Ectodermal cell (in vitro differentiated cells): ENCODE measurements at regions not wholly inside any gene's neighbourhood (a gene's known extent, or its start where the extent isn't known, plus 50 kb on each side); places are given as distances from the start of the nearest gene placed in this dataset.
"Not testable (repeated sequence)": the region's sequence is repeated elsewhere in the genome, so short reads cannot be mapped to it uniquely, and the experiment has no call there.

Source experiments
- H3K27ac ChIP-seq: 2 replicates; pipeline ENCODE4 v1.7.0; 2013; ENCODE audit warnings: mild to moderate bottlenecking, low read depth, low read length; ENCODE audit not compliant: insufficient read depth, poor library complexity, severe bottlenecking
- H3K27me3 ChIP-seq: 2 replicates; pipeline ENCODE4 v1.7.0; 2013; ENCODE audit warnings: mild to moderate bottlenecking, low read length; ENCODE audit not compliant: insufficient read depth, control insufficient read depth, poor library complexity, severe bottlenecking
- H3K36me3 ChIP-seq: one replicate; pipeline ENCODE4 v1.7.0; 2013; ENCODE audit warnings: low read length; ENCODE audit not compliant: control insufficient read depth, insufficient read depth
- H3K4me1 ChIP-seq: one replicate; pipeline ENCODE4 v1.7.0; 2013; ENCODE audit warnings: low read length; ENCODE audit not compliant: control insufficient read depth, insufficient read depth
- H3K4me3 ChIP-seq: 2 replicates; pipeline ENCODE4 v1.7.0; 2013; ENCODE audit warnings: low read depth, low read length, control low read depth; ENCODE audit not compliant: insufficient read depth
- H3K9me3 ChIP-seq: 2 replicates; pipeline ENCODE4 v1.7.0; 2013; ENCODE audit warnings: mild to moderate bottlenecking, low read length, moderate library complexity; ENCODE audit not compliant: control insufficient read depth
- WGBS, 2 experiments: methylation state at CpG; one replicate each; pipeline ENCODE4 v1.1.7; 2013; ENCODE audit warnings: missing lambda C conversion rate in 2 of 2; 5-methylcytosine and 5-hydroxymethylcytosine counted together

DNA sequence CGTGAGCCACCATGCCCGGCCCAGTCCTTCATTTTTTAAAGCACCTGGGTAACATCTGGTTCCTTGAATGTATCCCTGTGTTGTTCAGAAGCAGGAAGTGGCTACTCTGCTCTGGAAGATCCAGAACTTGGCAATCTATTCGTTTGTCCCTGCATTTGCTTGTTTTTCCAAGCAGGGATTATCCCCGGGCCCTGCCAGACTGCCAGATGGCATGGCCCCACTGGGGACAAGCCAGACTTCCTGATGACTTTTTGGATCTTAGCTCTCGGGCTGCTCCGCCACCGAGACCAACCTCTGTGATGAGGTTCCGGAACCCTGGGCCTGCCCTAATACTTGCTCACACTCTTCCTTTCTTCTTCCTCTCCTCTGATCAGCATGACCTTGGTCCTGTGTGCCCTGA lies 496.7 kb downstream of the TYW1 start:
- Histone ChIP-seq H3K4me1 (no peaks in the 10 kb centered on the region), H3K4me3 (no peak overlapping the region), H3K27me3 (no peaks in the 10 kb centered on the region), H3K27ac (no peak overlapping the region), H3K36me3 (no peaks in the 10 kb centered on the region), H3K9me3 (no peaks in the 10 kb centered on the region)
- WGBS, 2 experiments, result 91 to 92% methylated on average over 8 of the region's 8 CpGs

- Histone ChIP-seq H3K4me3 (no peak overlapping the region), H3K27ac (no peak overlapping the region), H3K9me3 (no peaks in the 10 kb centered on the region), H3K27me3 (no peaks in the 10 kb centered on the region), H3K4me1 (no peaks in the 10 kb centered on the region), H3K36me3 (no peaks in the 10 kb centered on the region)
- WGBS, 2 experiments, result 91 to 92% methylated on average over 7 of the region's 7 CpGs
Measured at GRCh38 chr7:67496589-67496988, 500.0 kb downstream of the TYW1 start.

DNA sequence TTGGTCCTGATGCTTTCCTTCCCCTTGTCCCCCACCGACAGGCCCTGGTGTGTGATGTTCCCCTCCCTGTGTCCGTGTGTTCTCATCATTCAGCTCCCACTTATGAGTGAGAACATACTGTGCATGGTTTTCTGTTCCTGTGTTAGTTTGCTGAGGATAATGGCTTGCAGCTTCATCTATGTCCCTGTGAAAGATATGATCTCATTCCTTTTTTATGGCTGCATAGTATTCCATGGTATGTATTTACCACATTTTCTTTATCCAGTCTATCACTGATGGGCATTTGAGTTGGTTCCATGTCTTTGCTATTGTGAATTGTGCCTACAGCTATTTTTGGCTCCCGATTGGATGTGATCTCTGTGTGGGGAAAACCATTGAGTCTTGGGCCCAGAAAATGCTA lies 501.3 kb downstream of the TYW1 start:
- 85 to 95% methylated on average over 3 of the region's 3 CpGs for WGBS, 2 experiments

GRCh38 chr7:67502929-67503328 lies 506.3 kb downstream of the TYW1 start:
- Histone ChIP-seq H3K27ac (no peak overlapping the region), H3K9me3 (no peaks in the 10 kb centered on the region), H3K4me3 (no peak overlapping the region), H3K27me3 (no peaks in the 10 kb centered on the region), H3K36me3 (no peaks in the 10 kb centered on the region), H3K4me1 (no peaks in the 10 kb centered on the region)
- 61% methylated on average over 3 of the region's 3 CpGs for WGBS, 2 experiments

More for the DNA sequence above, 501.3 kb downstream of the TYW1 start:
- H3K27ac ChIP-seq, H3K9me3 ChIP-seq, H3K4me1 ChIP-seq, H3K36me3 ChIP-seq, H3K27me3 ChIP-seq, H3K4me3 ChIP-seq: not testable (repeated sequence)

- H3K27me3 ChIP-seq, result no peaks in the 10 kb centered on the region
- no peak overlapping the region for H3K4me3 ChIP-seq
- H3K27ac ChIP-seq, result no peak overlapping the region
- no peaks in the 10 kb centered on the region for H3K9me3 ChIP-seq
- no peaks in the 10 kb centered on the region for H3K4me1 ChIP-seq
- H3K36me3 ChIP-seq, result no peaks in the 10 kb centered on the region
Measured at GRCh38 chr7:67505449-67505848, 508.8 kb downstream of the TYW1 start.

GRCh38 chr7:67512481-67512880 lies 515.8 kb downstream of the TYW1 start:
- Histone ChIP-seq H3K27ac (no peak overlapping the region), H3K4me1 (no peaks in the 10 kb centered on the region), H3K27me3 (no peaks in the 10 kb centered on the region), H3K9me3 (no peaks in the 10 kb centered on the region), H3K36me3 (no peaks in the 10 kb centered on the region), H3K4me3 (no peak overlapping the region)
- 63% methylated on average over 7 of the region's 7 CpGs for WGBS, 2 experiments

GRCh38 chr7:67518580-67518979 lies 521.9 kb downstream of the TYW1 start:
- no peak overlapping the region for H3K27ac ChIP-seq
- no peak overlapping the region for H3K4me3 ChIP-seq
- no peaks in the 10 kb centered on the region for H3K36me3 ChIP-seq
- WGBS, 2 experiments, result 72 to 79% methylated on average over 4 of the region's 4 CpGs
- H3K4me1 ChIP-seq, result no peaks in the 10 kb centered on the region
- no peaks in the 10 kb centered on the region for H3K9me3 ChIP-seq
- no peaks in the 10 kb centered on the region for H3K27me3 ChIP-seq

DNA sequence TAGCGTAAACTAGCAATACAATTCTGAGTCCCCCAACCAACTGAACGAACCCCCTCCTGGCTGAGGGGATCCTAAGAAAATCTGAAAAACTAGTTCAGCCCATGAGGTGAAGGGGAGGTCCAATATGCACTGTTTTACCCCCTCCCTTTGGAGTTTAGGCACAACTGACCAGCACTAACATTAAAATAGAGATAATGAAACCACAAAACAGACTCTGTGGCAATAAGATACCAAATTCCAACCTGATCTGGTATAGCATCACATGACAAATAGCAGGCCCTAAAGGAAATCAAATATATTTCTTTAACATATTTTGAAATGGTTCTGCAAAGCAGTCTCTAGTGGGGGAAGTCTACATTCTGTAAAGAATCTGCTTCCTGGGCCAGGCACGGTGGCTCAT lies 522.5 kb downstream of the TYW1 start:
- Histone ChIP-seq H3K36me3 (no peaks in the 10 kb centered on the region), H3K4me3 (no peak overlapping the region), H3K27me3 (no peaks in the 10 kb centered on the region), H3K27ac (no peak overlapping the region), H3K4me1 (no peaks in the 10 kb centered on the region), H3K9me3 (no peaks in the 10 kb centered on the region)
- WGBS, 2 experiments, result 90 to 94% methylated on average over 3 of the region's 3 CpGs

- WGBS, 2 experiments, result 43 to 57% methylated on average over 3 of the region's 3 CpGs
- Histone ChIP-seq H3K36me3 (no peaks in the 10 kb centered on the region), H3K4me3 (no peak overlapping the region), H3K27me3 (no peaks in the 10 kb centered on the region), H3K9me3 (no peaks in the 10 kb centered on the region), H3K4me1 (no peaks in the 10 kb centered on the region), H3K27ac (no peak overlapping the region)
Measured at GRCh38 chr7:67522504-67522903, 525.9 kb downstream of the TYW1 start.

DNA sequence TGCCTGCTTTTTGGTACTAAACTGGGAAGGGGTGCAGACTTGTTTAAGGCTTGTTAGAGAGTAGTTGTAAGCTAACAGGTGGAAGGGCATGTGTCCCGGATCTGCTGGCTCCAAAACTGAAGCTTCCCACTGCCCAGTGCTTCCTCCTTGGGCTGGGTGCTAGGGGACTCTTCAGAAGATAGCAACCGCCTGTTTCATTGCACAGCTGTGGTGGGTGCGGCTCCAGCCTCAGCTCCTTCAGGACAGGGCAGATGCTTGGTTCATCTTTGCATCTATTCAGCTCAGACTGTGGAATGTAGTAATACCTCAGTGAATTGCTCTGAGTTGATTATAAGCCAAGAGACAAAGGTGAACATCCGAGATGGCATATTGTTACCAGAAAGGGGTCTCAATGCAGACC lies 527.1 kb downstream of the TYW1 start:
- H3K36me3 ChIP-seq, result no peaks in the 10 kb centered on the region
- H3K9me3 ChIP-seq, result no peaks in the 10 kb centered on the region
- H3K27me3 ChIP-seq, result no peaks in the 10 kb centered on the region
- no peak overlapping the region for H3K4me3 ChIP-seq
- WGBS, 2 experiments, result 91 to 96% methylated on average over 4 of the region's 4 CpGs
- no peak overlapping the region for H3K27ac ChIP-seq
- H3K4me1 ChIP-seq, result no peaks in the 10 kb centered on the region

DNA sequence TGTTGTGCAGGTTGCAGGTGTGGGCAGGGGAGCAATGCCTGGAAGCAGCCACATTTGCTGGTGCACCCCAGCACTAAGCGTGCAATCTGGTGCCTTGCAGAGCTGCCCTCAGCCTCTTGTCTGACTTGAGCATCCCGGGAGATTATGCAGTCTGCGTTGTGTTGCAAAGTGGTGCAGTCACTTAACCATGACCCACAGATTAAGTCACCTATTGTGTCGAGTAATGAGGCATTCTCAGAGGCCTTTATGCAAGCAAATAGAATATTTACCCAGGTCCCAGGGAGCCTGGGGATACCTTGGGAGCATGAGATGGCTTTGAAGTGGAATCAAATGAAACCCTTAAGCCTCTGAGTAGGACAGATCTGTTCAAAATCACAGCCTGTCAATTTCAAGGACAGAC lies 529.0 kb downstream of the TYW1 start:
- Histone ChIP-seq H3K9me3 (no peaks in the 10 kb centered on the region), H3K4me3 (no peak overlapping the region), H3K27ac (no peak overlapping the region), H3K4me1 (no peaks in the 10 kb centered on the region), H3K36me3 (no peaks in the 10 kb centered on the region), H3K27me3 (no peaks in the 10 kb centered on the region)
- WGBS, 2 experiments, result 46 to 50% methylated on average over 4 of the region's 4 CpGs
